ENCODE measurements at regions not wholly inside any gene's neighbourhood (a gene's known extent, or its start where the extent isn't known, plus 50 kb on each side); places are given as distances from the start of the nearest gene placed in this dataset.

- DNase-seq (ENCODE audit: low read depth in 4 of 4, low spot score in 2 of 4): no peak
Observed at GRCh38 chr12:47561746-47562145, 144.1 kb downstream of the RPAP3 start.

- no peak for DNase-seq (ENCODE audit: low read depth in 4 of 4, low spot score in 2 of 4)
Observed at GRCh38 chr12:47560415-47560814, 145.4 kb downstream of the RPAP3 start.

GRCh38 chr12:47558625-47559345, 147.0 kb downstream of the RPAP3 start:
- DNase-seq (ENCODE audit: low read depth in 4 of 4, low spot score in 2 of 4): no peak

GRCh38 chr12:47557386-47557785, 148.4 kb downstream of the RPAP3 start:
- DNase-seq (ENCODE audit: low read depth in 4 of 4, low spot score in 2 of 4): no peak

GRCh38 chr12:47556261-47557030, 149.4 kb downstream of the RPAP3 start:
- no peak for DNase-seq (ENCODE audit: low read depth in 4 of 4, low spot score in 2 of 4)

- no peak for DNase-seq (ENCODE audit: low read depth in 4 of 4, low spot score in 2 of 4)
Observed at GRCh38 chr12:47554046-47554653, 151.7 kb downstream of the RPAP3 start.

GRCh38 chr12:47553266-47553665, 152.6 kb downstream of the RPAP3 start:
- no peak for DNase-seq (ENCODE audit: low read depth in 4 of 4, low spot score in 2 of 4)

GRCh38 chr12:47551426-47551851, 154.4 kb downstream of the RPAP3 start:
- no peak for DNase-seq (ENCODE audit: low read depth in 4 of 4, low spot score in 2 of 4)

GRCh38 chr12:47549258-47549657, 156.6 kb downstream of the RPAP3 start:
- DNase-seq (ENCODE audit: low read depth in 4 of 4, low spot score in 2 of 4): no peak

- no peak for DNase-seq (ENCODE audit: low read depth in 4 of 4, low spot score in 2 of 4)
Observed at GRCh38 chr12:47548401-47548800, 157.4 kb downstream of the RPAP3 start.

GRCh38 chr12:47547077-47547476, 158.8 kb downstream of the RPAP3 start:
- DNase-seq (ENCODE audit: low read depth in 4 of 4, low spot score in 2 of 4): no peak

- no peak for DNase-seq (ENCODE audit: low read depth in 4 of 4, low spot score in 2 of 4)
Observed at GRCh38 chr12:47545938-47546609, 159.8 kb downstream of the RPAP3 start.

GRCh38 chr12:47534695-47535094, 171.1 kb downstream of the RPAP3 start:
- no peak for DNase-seq (ENCODE audit: low read depth in 4 of 4, low spot score in 2 of 4)

- DNase-seq (ENCODE audit: low read depth in 4 of 4, low spot score in 2 of 4): no peak
Observed at GRCh38 chr12:47530050-47530449, 175.8 kb downstream of the RPAP3 start.

GRCh38 chr12:47527816-47528215, 178.0 kb downstream of the RPAP3 start:
- DNase-seq (ENCODE audit: low read depth in 4 of 4, low spot score in 2 of 4): no peak

- DNase-seq (ENCODE audit: low read depth in 4 of 4, low spot score in 2 of 4): no peak
Observed at GRCh38 chr12:47520029-47520428, 185.8 kb downstream of the RPAP3 start.

GRCh38 chr12:47517122-47517521, 188.7 kb downstream of the RPAP3 start:
- no peak for DNase-seq (ENCODE audit: low read depth in 4 of 4, low spot score in 2 of 4)

GRCh38 chr12:47509398-47509851, 196.4 kb downstream of the RPAP3 start:
- DNase-seq (ENCODE audit: low read depth in 4 of 4, low spot score in 2 of 4): no peak

- DNase-seq (ENCODE audit: low read depth in 4 of 4, low spot score in 2 of 4): no peak
Observed at GRCh38 chr12:47507221-47507620, 198.6 kb downstream of the RPAP3 start.

- no peak for DNase-seq (ENCODE audit: low read depth in 4 of 4, low spot score in 2 of 4)
Observed at GRCh38 chr12:47504775-47505446, 200.9 kb downstream of the RPAP3 start.
